SK-N-SH (cell line): ENCODE measurements at regions not wholly inside any gene's neighbourhood (a gene's known extent, or its start where the extent isn't known, plus 50 kb on each side); places are given as distances from the start of the nearest gene placed in this dataset.

ENCODE experiments used
- CTCF ChIA-PET: fragments of 300-600, 350-600 bp; formaldehyde crosslinking; extraction: SDS; loops from one replicate; lab custom pipeline; 2021; lab: Yijun Ruan, JAX
- POLR2A ChIA-PET: fragments of 350-600 bp; sonication (Branson Sonifier 250); formaldehyde crosslinking; extraction: SDS; loops from one replicate; lab custom pipeline; 2020; ENCODE audit warnings: antibody characterized with exemption, inconsistent platforms; lab: Yijun Ruan, JAX
- DNase-seq: peaks from one replicate; pipeline ENCODE4 v3.0.0; 2012
- H2AFZ ChIP-seq: fragments of 200-600 bp; sonication (generic); 2 replicates; pipeline ENCODE4 v1.8.1; 2016; ENCODE audit warnings: antibody characterized with exemption, mild to moderate bottlenecking, low read depth
- H3F3A ChIP-seq: fragments of 200-600 bp; sonication (generic); replicated peaks from 2 replicates; pipeline ENCODE3; 2016; ENCODE audit warnings: antibody characterized with exemption, mild to moderate bottlenecking; ENCODE audit not compliant: insufficient read depth
- H3K27ac ChIP-seq, 2 experiments: fragments of 200-500 bp in 1 of 2; fragments of 200-600 bp in 1 of 2; sonication (Bioruptor generic) in 1 of 2; sonication (generic), shearing (Covaris generic) in 1 of 2; 2 replicates each; pipeline versions ENCODE4 v1.5.1 to v1.6.1; 2014 to 2016; ENCODE audit warnings: low read depth in 2 of 2, inconsistent platforms in 1 of 2, low read length in 1 of 2, mild to moderate bottlenecking in 1 of 2, mixed read lengths in 1 of 2
- H3K27me3 ChIP-seq: fragments of 200-600 bp; sonication (generic), shearing (Covaris generic); 2 replicates; pipeline ENCODE4 v1.6.1; 2016; ENCODE audit warnings: mixed run types; ENCODE audit not compliant: insufficient read depth
- H3K36me3 ChIP-seq, 2 experiments: fragments of 200-500 bp in 1 of 2; fragments of 200-600 bp in 1 of 2; sonication (Bioruptor generic) in 1 of 2; sonication (generic) in 1 of 2; replicated peaks in 1 of 2; 2 replicates each; pipeline versions ENCODE3 to v1.5.1; 2014 to 2016; ENCODE audit warnings: low read length in 1 of 2, mild to moderate bottlenecking in 1 of 2; ENCODE audit not compliant: insufficient read depth in 2 of 2, control insufficient read depth in 1 of 2
- H3K4me1 ChIP-seq, 2 experiments: fragments of 200-500 bp in 1 of 2; fragments of 200-600 bp in 1 of 2; sonication (Bioruptor generic) in 1 of 2; sonication (generic), shearing (Covaris generic) in 1 of 2; 2 replicates each; pipeline versions ENCODE4 v1.5.1 to v1.6.1; 2014 to 2016; ENCODE audit warnings: low read depth in 1 of 2, low read length in 1 of 2, mixed run types in 1 of 2; ENCODE audit not compliant: insufficient read depth in 2 of 2, control insufficient read depth in 1 of 2
- H3K4me2 ChIP-seq: fragments of 200-600 bp; sonication (generic), shearing (Covaris generic); 2 replicates; pipeline ENCODE4 v1.6.1; 2017; ENCODE audit warnings: mixed run types
- H3K4me3 ChIP-seq, 2 experiments: fragments of 200-500 bp in 1 of 2; fragments of 200-600 bp in 1 of 2; sonication (Bioruptor generic) in 1 of 2; sonication (generic), shearing (Covaris generic) in 1 of 2; 2 replicates each; pipeline versions ENCODE4 v1.5.1 to v1.8.1; 2014 to 2016; ENCODE audit warnings: low read depth in 2 of 2, inconsistent platforms in 1 of 2, low read length in 1 of 2, mild to moderate bottlenecking in 1 of 2, mixed read lengths in 1 of 2, moderate library complexity in 1 of 2
- H3K79me2 ChIP-seq: fragments of 200-600 bp; sonication (generic); 2 replicates; pipeline ENCODE4 v1.8.1; 2017; ENCODE audit warnings: mild to moderate bottlenecking; ENCODE audit not compliant: insufficient read depth
- H3K9ac ChIP-seq: fragments of 200-600 bp; sonication (generic); 2 replicates; pipeline ENCODE4 v1.6.1; 2017; ENCODE audit warnings: mixed run types
- H3K9me2 ChIP-seq: fragments of 200-600 bp; sonication (generic); 2 replicates; pipeline ENCODE4 v1.6.1; 2017; ENCODE audit warnings: mixed run types
- H3K9me3 ChIP-seq: fragments of 200-600 bp; sonication (generic); 2 replicates; pipeline ENCODE4 v1.6.1; 2017; ENCODE audit warnings: mixed run types, mild to moderate bottlenecking, moderate library complexity
- H4K20me1 ChIP-seq: fragments of 200-600 bp; sonication (generic); 2 replicates; pipeline ENCODE4 v1.6.1; 2017; ENCODE audit warnings: mild to moderate bottlenecking, mixed run types; ENCODE audit not compliant: insufficient read depth
- EP300 ChIP-seq, 2 experiments: IDR thresholded peaks; 2 replicates each; pipeline versions ENCODE4 v1.4.0 to v1.6.1; 2012; ENCODE audit warnings: borderline replicate concordance in 1 of 2, low read depth in 1 of 2, low read length in 1 of 2
- FOSL2 ChIP-seq: IDR thresholded peaks from 2 replicates; pipeline ENCODE4 v1.4.0; 2012; ENCODE audit warnings: low read depth, mild to moderate bottlenecking, moderate library complexity, borderline replicate concordance
- FOXJ3 ChIP-seq: sonication (generic); formaldehyde crosslinking; IDR thresholded peaks from 2 replicates; pipeline ENCODE4 v1.5.1; 2020; ENCODE audit warnings: mild to moderate bottlenecking, missing genetic modification reagents
- FOXM1 ChIP-seq: IDR thresholded peaks from 2 replicates; pipeline ENCODE4 v1.4.0; 2012; ENCODE audit warnings: low read depth, mild to moderate bottlenecking
- GABPA ChIP-seq: IDR thresholded peaks from 2 replicates; pipeline ENCODE4 v1.4.0; 2012; ENCODE audit warnings: low read depth, mild to moderate bottlenecking
- GATA2 ChIP-seq: sonication (generic); formaldehyde crosslinking; IDR thresholded peaks from 2 replicates; pipeline ENCODE4 v1.5.0; 2020; ENCODE audit warnings: mild to moderate bottlenecking, missing genetic modification reagents
- JUND ChIP-seq: IDR thresholded peaks from 2 replicates; pipeline ENCODE4 v1.4.0; 2012
- MEF2A ChIP-seq: IDR thresholded peaks from 2 replicates; pipeline ENCODE4 v1.4.0; 2012; ENCODE audit warnings: low read depth, borderline replicate concordance
- MXI1 ChIP-seq: IDR thresholded peaks from 2 replicates; pipeline ENCODE4 v1.6.1; 2012; ENCODE audit warnings: mild to moderate bottlenecking, low read depth, low read length, improper control_type of control experiment
- POLR2AphosphoS5 ChIP-seq: IDR thresholded peaks from 2 replicates; pipeline ENCODE4 v1.6.1; 2012; ENCODE audit warnings: low read depth, low read length
- RAD21 ChIP-seq: IDR thresholded peaks from 2 replicates; pipeline ENCODE4 v1.6.1; 2012; ENCODE audit warnings: mild to moderate bottlenecking, low read length
- RCOR1 ChIP-seq: fragments of 150-350 bp; IDR thresholded peaks from 2 replicates; pipeline ENCODE4 v1.6.1; 2017; ENCODE audit warnings: antibody characterized with exemption, low read length
- REST ChIP-seq: IDR thresholded peaks from 2 replicates; pipeline ENCODE4 v1.6.1; 2012; ENCODE audit warnings: mild to moderate bottlenecking, low read depth, low read length, moderate library complexity
- RXRA ChIP-seq: IDR thresholded peaks from 2 replicates; pipeline ENCODE4 v1.4.0; 2012; ENCODE audit warnings: low read depth, mild to moderate bottlenecking, borderline replicate concordance
- SMC3 ChIP-seq: IDR thresholded peaks from 2 replicates; pipeline ENCODE4 v1.6.1; 2012; ENCODE audit warnings: low read depth, low read length, improper control_type of control experiment
- TAF1 ChIP-seq: IDR thresholded peaks from 2 replicates; pipeline ENCODE4 v1.6.1; 2012; ENCODE audit warnings: low read depth, mild to moderate bottlenecking, low read length, moderate library complexity, borderline replicate concordance
- TCF12 ChIP-seq: IDR thresholded peaks from 2 replicates; pipeline ENCODE4 v1.4.0; 2012
- WGBS: methylation state at CpG from one replicate; pipeline ENCODE4 v1.1.6; 2017; ENCODE audit warnings: low lambda C conversion rate; 5-methylcytosine and 5-hydroxymethylcytosine counted together
- TF ChIP-seq, protein P1 (sequence below): IDR thresholded peaks from 2 replicates; pipeline ENCODE4 v1.4.0; 2012; ENCODE audit warnings: low read depth
- TF ChIP-seq, protein P2 (sequence below): fragments of 150-350 bp; IDR thresholded peaks from 2 replicates; pipeline ENCODE4 v1.6.1; 2017; ENCODE audit warnings: antibody characterized with exemption, low read length, low read depth, borderline replicate concordance

DNA sequence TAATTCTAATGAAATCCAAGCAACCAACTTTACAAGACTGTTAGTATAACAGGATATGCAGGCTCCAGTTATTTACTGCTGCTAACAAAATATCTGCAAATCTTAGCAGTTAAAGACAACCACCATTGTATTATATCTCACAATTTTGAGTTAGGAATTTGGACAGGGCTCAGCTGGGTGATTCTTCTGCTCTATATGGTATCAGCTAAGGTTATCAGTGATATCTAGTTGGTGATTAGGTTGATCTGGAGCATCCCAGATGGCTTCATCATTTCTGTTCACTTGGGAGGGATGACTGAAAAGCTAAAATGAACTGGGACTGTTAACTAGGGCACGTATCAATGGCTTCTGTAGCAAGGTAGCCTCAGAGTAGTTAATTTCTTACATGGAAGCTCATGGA is 105.7 kb downstream of the MBL2 start:
- TF ChIP-seq RXRA (no peak), MEF2A (no peak)
- CTCF ChIA-PET = no interaction called here

GRCh38 chr10:52668024-52668423 is 104.6 kb downstream of the MBL2 start:
- no peak for DNase-seq
- Histone ChIP-seq H3K9me3 (0 out of 2 replicates have a peak, but pooled peaks cover 11% of the 10 kb centered on the region), H3K9me2 (no peaks in the 10 kb centered on the region), H3K4me2 (no peak overlapping the region), H3K36me3 (no peaks in the 10 kb centered on the region), H3K79me2 (no peaks in the 10 kb centered on the region)
- TF ChIP-seq TCF12 (peak; percentile 33; the same call in 1 of the 2 replicates), JUND (peak; percentile 11; the same call in 1 of the 2 replicates), RCOR1 (no peak), EP300 (IDR thresholded peaks at IDR 0.05; ENCODE audit: borderline replicate concordance in 1 of 2, low read depth in 1 of 2, low read length in 1 of 2) (0 out of 4 replicates have a peak, but pooled peaks of 1 of the 2 experiments have one; percentile 21), FOXJ3 (CRISPR knock-in tag) (no peak), FOSL2 (peak; percentile 16; the same call in 1 of the 2 replicates)
- TF ChIP-seq, all 33 proteins: peak for 4
- Histone ChIP-seq H3K27ac (peak overlapping the region in 1 of 2 experiments; percentile 58; a peak in 2 of 4 replicates), H3F3A (peaks cover 10% of the 10 kb centered on the region), H3K4me1 (no peaks in the 10 kb centered on the region), H3K4me3 (no peak overlapping the region), H3K9ac (no peak overlapping the region), H4K20me1 (no peaks in the 10 kb centered on the region), H2AFZ (no peak overlapping the region), H3K27me3 (no peaks in the 10 kb centered on the region)
- ChIA-PET POLR2A (no interaction called here), CTCF (no interaction called here)
- WGBS = 14% methylated on average over 2 of the region's 2 CpGs

More for the DNA sequence above, 105.7 kb downstream of the MBL2 start:
- no peak for DNase-seq
- Histone ChIP-seq H3K9ac (no peak overlapping the region), H3K4me2 (no peak overlapping the region), H2AFZ (no peak overlapping the region), H3K4me3 (no peak overlapping the region), H3K36me3 (no peaks in the 10 kb centered on the region), H3K9me3 (0 out of 2 replicates have a peak, but pooled peaks cover 11% of the 10 kb centered on the region), H3K4me1 (peaks cover 0 to 4% of the 10 kb centered on the region in 2 experiments; a peak in 1 of 4 replicates), H3K27me3 (no peaks in the 10 kb centered on the region), H4K20me1 (no peaks in the 10 kb centered on the region), H3K9me2 (no peaks in the 10 kb centered on the region), H3K79me2 (no peaks in the 10 kb centered on the region), H3K27ac (no peak overlapping the region), H3F3A (peaks cover 10% of the 10 kb centered on the region)
- POLR2A ChIA-PET = no interaction called here
- 45% methylated on average over 1 of the region's 1 CpG for WGBS

GRCh38 chr10:52672880-52673279 is 99.7 kb downstream of the MBL2 start:
- CTCF ChIA-PET = interaction anchor here (1.1 kb wide), 1 partner anchor 9 kb away, joined by 3 read pairs; no protein-coding TSS in a partner anchor
- TF ChIP-seq SMC3 = no peak
- no peak for TF ChIP-seq MXI1
- TF ChIP-seq POLR2AphosphoS5 = no peak
- no peak for TF ChIP-seq RCOR1
- TF ChIP-seq FOXM1 = no peak
- TF ChIP-seq TAF1 = no peak
- no peak for TF ChIP-seq RAD21
- TF ChIP-seq GABPA = no peak
- TF ChIP-seq REST = no peak
- no peak for TF ChIP-seq GATA2 (CRISPR knock-in tag)
- TF ChIP-seq, protein P1, sequence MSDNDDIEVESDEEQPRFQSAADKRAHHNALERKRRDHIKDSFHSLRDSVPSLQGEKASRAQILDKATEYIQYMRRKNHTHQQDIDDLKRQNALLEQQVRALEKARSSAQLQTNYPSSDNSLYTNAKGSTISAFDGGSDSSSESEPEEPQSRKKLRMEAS = no peak
- no peak for TF ChIP-seq EP300 (IDR thresholded peaks at IDR 0.05; ENCODE audit: borderline replicate concordance in 1 of 2, low read depth in 1 of 2, low read length in 1 of 2)
- TF ChIP-seq, protein P2, sequence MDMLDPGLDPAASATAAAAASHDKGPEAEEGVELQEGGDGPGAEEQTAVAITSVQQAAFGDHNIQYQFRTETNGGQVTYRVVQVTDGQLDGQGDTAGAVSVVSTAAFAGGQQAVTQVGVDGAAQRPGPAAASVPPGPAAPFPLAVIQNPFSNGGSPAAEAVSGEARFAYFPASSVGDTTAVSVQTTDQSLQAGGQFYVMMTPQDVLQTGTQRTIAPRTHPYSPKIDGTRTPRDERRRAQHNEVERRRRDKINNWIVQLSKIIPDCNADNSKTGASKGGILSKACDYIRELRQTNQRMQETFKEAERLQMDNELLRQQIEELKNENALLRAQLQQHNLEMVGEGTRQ = no peak
- no peak for TF ChIP-seq RXRA

More at GRCh38 chr10:52672880-52673279, 99.7 kb downstream of the MBL2 start:
- Histone ChIP-seq H3F3A (peaks cover 3% of the 10 kb centered on the region), H3K36me3 (no peaks in the 10 kb centered on the region), H3K9ac (no peak overlapping the region), H3K9me3 (no peaks in the 10 kb centered on the region), H3K27me3 (no peaks in the 10 kb centered on the region), H4K20me1 (no peaks in the 10 kb centered on the region), H3K79me2 (no peaks in the 10 kb centered on the region), H2AFZ (no peak overlapping the region), H3K4me1 (peaks cover 0 to 3% of the 10 kb centered on the region in 2 experiments; a peak in 1 of 4 replicates), H3K9me2 (no peaks in the 10 kb centered on the region), H3K27ac (no peak overlapping the region), H3K4me3 (no peak overlapping the region), H3K4me2 (no peak overlapping the region)
- WGBS = 71% methylated on average over 1 of the region's 1 CpG
- DNase-seq = no peak
- POLR2A ChIA-PET = no interaction called here
